Gastroesophageal sphincter (tissue), 3 donors: ENCODE measurements at regions not wholly inside any gene's neighbourhood (a gene's known extent, or its start where the extent isn't known, plus 50 kb on each side); places are given as distances from the start of the nearest gene placed in this dataset.
"Not testable (repeated sequence)": the region's sequence is repeated elsewhere in the genome, so short reads cannot be mapped to it uniquely, and the experiment has no call there.

ENCODE experiments used
- CTCF ChIP-seq, 4 experiments: fragments of 200-600 bp in 2 of 4; fragments of 450-650 bp in 2 of 4; sonication (generic) in 1 of 4; IDR thresholded peaks; one replicate each; pipeline ENCODE4 v1.5.1; 2017 to 2019; ENCODE audit warnings: antibody characterized with exemption in 4 of 4, mild to moderate bottlenecking in 2 of 4, moderate library complexity in 2 of 4
- EP300 ChIP-seq: sonication (generic); formaldehyde crosslinking; IDR thresholded peaks from one replicate; pipeline ENCODE4 v1.6.1; 2017; ENCODE audit warnings: antibody characterized with exemption, mild to moderate bottlenecking
- POLR2A ChIP-seq, 2 donors: fragments of 450-650 bp; IDR thresholded peaks; one replicate each; pipeline ENCODE4 v1.6.1; 2017; ENCODE audit warnings: antibody characterized with exemption in 2 of 2, mild to moderate bottlenecking in 2 of 2, moderate library complexity in 1 of 2
- POLR2AphosphoS5 ChIP-seq: sonication (generic); formaldehyde crosslinking; IDR thresholded peaks from one replicate; pipeline ENCODE4 v1.6.1; 2017; ENCODE audit warnings: antibody characterized with exemption

GRCh38 chr12:131395209-131395684 lies 315.6 kb upstream of the SFSWAP start:
- TF ChIP-seq CTCF (IDR thresholded peaks at IDR 0.05); POLR2A (IDR thresholded peaks at IDR 0.05); POLR2AphosphoS5; EP300: not testable (repeated sequence)
